ENCODE measurements at regions not wholly inside any gene's neighbourhood (a gene's known extent, or its start where the extent isn't known, plus 50 kb on each side); places are given as distances from the start of the nearest gene placed in this dataset.

GRCh38 chr11:95289378-95290101 lies 58.5 kb upstream of the SESN3 start:
- no TSS peak for BruUV-seq (replicated peaks)
- POLR2A ChIA-PET: no interaction called here
- intact Hi-C loops (cut with micrococcal nuclease; ENCODE audit: unreplicated experiment): loop anchor here (10.0 kb wide), 1 partner anchor 475 kb away; no protein-coding TSS in a partner anchor
- H3K27me3 ChIP-seq (replicated peaks; ENCODE audit: control insufficient read depth, insufficient read depth, low read length): no peaks in the 10 kb centered on the region
- no peak overlapping the region for H3K4me3 ChIP-seq (ENCODE audit: low read depth, low read length)
- CTCF ChIA-PET: no interaction called here
- H3K9me3 ChIP-seq: no peaks in the 10 kb centered on the region
- H3K4me3 Mint-ChIP-seq (ENCODE audit: unreplicated experiment): no peak overlapping the region
- H3K27me3 Mint-ChIP-seq (ENCODE audit: insufficient read depth, unreplicated experiment): no peaks in the 10 kb centered on the region
- no peaks in the 10 kb centered on the region for H3K36me3 Mint-ChIP-seq (ENCODE audit: insufficient read depth, unreplicated experiment)
- TF ChIP-seq CTCF (IDR thresholded peaks at IDR 0.05; ENCODE audit: insufficient read depth in 1 of 2, low read depth in 1 of 2, low read length in 1 of 2, severe bottlenecking in 1 of 2, unreplicated experiment in 1 of 2): no peak
- no peak overlapping the region for H3K27ac Mint-ChIP-seq (ENCODE audit: unreplicated experiment)
- peaks cover 3% of the 10 kb centered on the region for H3K9me3 Mint-ChIP-seq (ENCODE audit: unreplicated experiment)
- DNase-seq: no peak
- no peaks in the 10 kb centered on the region for H3K36me3 ChIP-seq (ENCODE audit: control insufficient read depth, insufficient read depth, low read length)
- peaks cover 8% of the 10 kb centered on the region for H3K4me1 Mint-ChIP-seq (ENCODE audit: low read depth, unreplicated experiment)
- peaks cover 7% of the 10 kb centered on the region; the same call in 1 of the 2 replicates for H3K4me1 ChIP-seq

DNA sequence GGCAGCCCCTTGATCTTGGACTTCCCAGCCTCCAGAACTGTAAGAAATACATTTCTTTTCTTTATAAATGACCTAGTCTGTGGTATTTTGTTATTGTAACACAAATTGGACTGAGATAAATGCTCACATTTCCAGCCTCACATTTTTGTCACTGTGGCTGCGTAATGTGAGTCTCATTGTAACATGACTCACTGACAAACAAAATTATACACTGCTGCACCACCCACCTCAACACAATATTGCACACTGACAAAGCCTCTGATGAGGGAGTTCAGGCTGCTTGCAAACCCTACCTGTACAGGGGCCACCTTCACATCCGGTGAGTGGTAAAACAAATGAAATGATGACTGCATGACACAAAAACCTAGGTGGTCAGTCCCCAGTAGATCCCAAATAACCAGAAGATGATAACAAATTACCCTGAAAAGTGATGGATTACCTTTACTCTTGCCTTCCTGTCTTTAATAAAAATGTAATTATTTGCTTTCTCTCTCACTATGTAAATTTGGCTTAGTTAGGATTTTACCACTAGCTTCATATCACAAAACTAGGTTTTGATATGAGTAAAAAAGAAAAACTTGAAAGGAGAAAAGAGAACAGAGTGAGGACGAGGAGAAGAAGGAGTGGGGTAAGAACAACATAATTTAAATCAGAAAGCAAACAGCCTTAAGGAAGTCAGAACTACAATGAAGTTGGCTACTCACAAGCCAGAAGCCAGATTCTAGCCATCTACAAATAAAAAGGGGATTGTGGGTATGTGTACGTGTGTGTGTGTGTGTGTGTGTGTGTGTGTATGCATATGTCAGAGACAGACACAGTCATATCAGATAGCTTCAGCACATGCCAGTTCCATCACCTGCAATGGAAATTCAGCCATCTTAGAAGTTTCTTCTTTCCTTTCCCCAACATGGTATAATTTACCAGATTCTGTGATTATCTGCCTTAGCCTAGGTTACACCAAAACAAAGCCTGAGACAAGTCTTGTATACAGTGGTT lies 53.4 kb upstream of the SESN3 start:
- no peaks in the 10 kb centered on the region for H3K9me3 ChIP-seq
- Mint-ChIP-seq H3K4me3 (ENCODE audit: unreplicated experiment) (no peak overlapping the region), H3K4me1 (ENCODE audit: low read depth, unreplicated experiment) (peaks cover 46% of the 10 kb centered on the region), H3K36me3 (ENCODE audit: insufficient read depth, unreplicated experiment) (no peaks in the 10 kb centered on the region), H3K27me3 (ENCODE audit: insufficient read depth, unreplicated experiment) (no peaks in the 10 kb centered on the region), H3K9me3 (ENCODE audit: unreplicated experiment) (peaks cover 10% of the 10 kb centered on the region), H3K27ac (ENCODE audit: unreplicated experiment) (peak overlapping the region; percentile 60)
- peaks cover 51% of the 10 kb centered on the region for H3K4me1 ChIP-seq
- H3K27me3 ChIP-seq (replicated peaks; ENCODE audit: control insufficient read depth, insufficient read depth, low read length): no peaks in the 10 kb centered on the region
- CTCF ChIA-PET: no interaction called here
- no TSS peak for BruUV-seq (replicated peaks)
- no peak for TF ChIP-seq CTCF (IDR thresholded peaks at IDR 0.05; ENCODE audit: insufficient read depth in 1 of 2, low read depth in 1 of 2, low read length in 1 of 2, severe bottlenecking in 1 of 2, unreplicated experiment in 1 of 2)
- POLR2A ChIA-PET: no interaction called here
- no peak overlapping the region for H3K4me3 ChIP-seq (ENCODE audit: low read depth, low read length)
- intact Hi-C loops (cut with micrococcal nuclease; ENCODE audit: unreplicated experiment): loop anchor here (10.0 kb wide), 1 partner anchor 480 kb away; no protein-coding TSS in a partner anchor
- no peak for DNase-seq
- H3K36me3 ChIP-seq (ENCODE audit: control insufficient read depth, insufficient read depth, low read length): no peaks in the 10 kb centered on the region

DNA sequence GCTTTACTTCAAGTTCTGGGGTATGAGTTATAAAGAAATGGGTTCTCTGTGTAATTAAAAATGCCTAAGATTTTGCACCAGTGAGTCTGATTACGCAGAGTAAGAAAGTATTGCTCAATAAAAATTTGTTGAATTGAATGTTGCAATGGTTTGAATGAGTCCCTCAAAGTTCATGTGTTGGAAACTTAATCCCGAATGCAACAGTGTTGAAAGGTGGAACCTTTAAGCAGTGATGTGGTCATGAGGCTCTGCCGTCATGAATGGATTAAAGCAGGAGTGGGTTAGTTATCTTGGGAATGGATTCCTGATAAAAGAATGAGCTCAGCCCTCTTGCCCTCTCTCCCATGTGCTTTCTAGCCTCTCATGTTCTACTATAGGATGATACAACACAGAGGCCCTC lies 52.6 kb upstream of the SESN3 start:
- intact Hi-C loops (cut with micrococcal nuclease; ENCODE audit: unreplicated experiment): loop anchor here (2.0 to 10.0 kb wide), 3 partner anchors 55 to 481 kb away; no protein-coding TSS in a partner anchor
- Mint-ChIP-seq H3K27ac (ENCODE audit: unreplicated experiment) (peak overlapping the region; percentile 80), H3K4me3 (ENCODE audit: unreplicated experiment) (no peak overlapping the region), H3K9me3 (ENCODE audit: unreplicated experiment) (peaks cover 10% of the 10 kb centered on the region), H3K27me3 (ENCODE audit: insufficient read depth, unreplicated experiment) (no peaks in the 10 kb centered on the region), H3K4me1 (ENCODE audit: low read depth, unreplicated experiment) (peaks cover 52% of the 10 kb centered on the region), H3K36me3 (ENCODE audit: insufficient read depth, unreplicated experiment) (no peaks in the 10 kb centered on the region)
- peaks cover 53% of the 10 kb centered on the region for H3K4me1 ChIP-seq
- DNase-seq: no peak
- no peaks in the 10 kb centered on the region for H3K9me3 ChIP-seq
- no peaks in the 10 kb centered on the region for H3K36me3 ChIP-seq (ENCODE audit: control insufficient read depth, insufficient read depth, low read length)
- no peaks in the 10 kb centered on the region for H3K27me3 ChIP-seq (replicated peaks; ENCODE audit: control insufficient read depth, insufficient read depth, low read length)
- H3K4me3 ChIP-seq (ENCODE audit: low read depth, low read length): no peak overlapping the region
- ChIA-PET CTCF (interaction anchor here (1.4 kb wide), 1 partner anchor 14 kb away, joined by 3 read pairs; no protein-coding TSS in a partner anchor), POLR2A (no interaction called here)
- no TSS peak for BruUV-seq (replicated peaks)
- TF ChIP-seq CTCF (IDR thresholded peaks at IDR 0.05; ENCODE audit: insufficient read depth in 1 of 2, low read depth in 1 of 2, low read length in 1 of 2, severe bottlenecking in 1 of 2, unreplicated experiment in 1 of 2): no peak

All from Caco-2 (cell line).